Keratinocyte (primary cell): ENCODE measurements at regions not wholly inside any gene's neighbourhood (a gene's known extent, or its start where the extent isn't known, plus 50 kb on each side); places are given as distances from the start of the nearest gene placed in this dataset.

Source experiments
- EZH2 ChIP-seq: IDR thresholded peaks from one replicate; pipeline ENCODE4 v1.6.1; 2012; ENCODE audit warnings: inconsistent platforms, mild to moderate bottlenecking, low read length, moderate library complexity
- TF ChIP-seq, protein P1 (sequence below), 3 experiments: IDR thresholded peaks in 1 of 3; conservative IDR thresholded peaks in 1 of 3; optimal IDR thresholded peaks in 1 of 3; 2 replicates in 2 of 3; 3 replicates in 1 of 3; pipeline versions ENCODE3 to v1.5.1; 2011; ENCODE audit warnings: low read length in 3 of 3, mild to moderate bottlenecking in 3 of 3, moderate library complexity in 2 of 3, control low read depth in 1 of 3, inconsistent platforms in 1 of 3; ENCODE audit not compliant: insufficient read depth in 2 of 3; ENCODE audit errors: extremely low read depth in 1 of 3

DNA sequence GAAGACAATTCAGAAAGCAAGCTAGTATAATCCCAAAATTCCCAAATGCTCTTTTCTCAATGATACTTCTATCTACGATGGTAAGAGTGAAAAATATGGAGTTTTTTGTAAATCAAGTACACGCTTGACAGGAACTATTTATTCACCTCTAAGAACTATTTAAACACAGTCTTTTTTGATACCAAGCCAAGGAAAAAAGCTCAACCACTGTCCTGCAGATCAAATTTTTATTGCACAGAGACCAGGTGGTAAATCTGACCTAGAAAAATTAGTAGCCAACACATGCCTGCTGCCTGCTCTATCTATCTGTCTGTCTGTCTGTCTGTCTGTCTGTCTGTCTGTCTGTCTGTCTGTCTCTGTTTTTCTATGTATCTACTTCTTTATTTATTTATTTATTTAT, 292.2 kb downstream of the MZT1 start:
- TF ChIP-seq EZH2 = no peak
- TF ChIP-seq, protein P1, sequence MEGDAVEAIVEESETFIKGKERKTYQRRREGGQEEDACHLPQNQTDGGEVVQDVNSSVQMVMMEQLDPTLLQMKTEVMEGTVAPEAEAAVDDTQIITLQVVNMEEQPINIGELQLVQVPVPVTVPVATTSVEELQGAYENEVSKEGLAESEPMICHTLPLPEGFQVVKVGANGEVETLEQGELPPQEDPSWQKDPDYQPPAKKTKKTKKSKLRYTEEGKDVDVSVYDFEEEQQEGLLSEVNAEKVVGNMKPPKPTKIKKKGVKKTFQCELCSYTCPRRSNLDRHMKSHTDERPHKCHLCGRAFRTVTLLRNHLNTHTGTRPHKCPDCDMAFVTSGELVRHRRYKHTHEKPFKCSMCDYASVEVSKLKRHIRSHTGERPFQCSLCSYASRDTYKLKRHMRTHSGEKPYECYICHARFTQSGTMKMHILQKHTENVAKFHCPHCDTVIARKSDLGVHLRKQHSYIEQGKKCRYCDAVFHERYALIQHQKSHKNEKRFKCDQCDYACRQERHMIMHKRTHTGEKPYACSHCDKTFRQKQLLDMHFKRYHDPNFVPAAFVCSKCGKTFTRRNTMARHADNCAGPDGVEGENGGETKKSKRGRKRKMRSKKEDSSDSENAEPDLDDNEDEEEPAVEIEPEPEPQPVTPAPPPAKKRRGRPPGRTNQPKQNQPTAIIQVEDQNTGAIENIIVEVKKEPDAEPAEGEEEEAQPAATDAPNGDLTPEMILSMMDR (optimal IDR thresholded peaks at IDR 0.05 in 1 of 3, IDR thresholded peaks at IDR 0.05 in 1 of 3, conservative IDR thresholded peaks at IDR 0.05 in 1 of 3; ENCODE audit: extremely low read depth in 1 of 3, insufficient read depth in 2 of 3, low read length in 3 of 3) = no peak
